Duodenal mucosa (tissue), 2 donors: ENCODE measurements at regions not wholly inside any gene's neighbourhood (a gene's known extent, or its start where the extent isn't known, plus 50 kb on each side); places are given as distances from the start of the nearest gene placed in this dataset.
A peak's percentile ranks its signal among the peaks of the same experiment; 100 is the strongest.

Source experiments
- H3K27ac ChIP-seq: one replicate; pipeline ENCODE4 v1.7.0; 2013; ENCODE audit warnings: low read depth, low read length
- H3K27me3 ChIP-seq, 2 donors: one replicate each; pipeline ENCODE4 v1.7.0; 2013; ENCODE audit warnings: low read length in 2 of 2, control low read depth in 1 of 2; ENCODE audit not compliant: insufficient read depth in 2 of 2, control insufficient read depth in 1 of 2
- H3K36me3 ChIP-seq, 2 donors: one replicate each; pipeline ENCODE4 v1.7.0; 2013; ENCODE audit warnings: low read length in 2 of 2, control low read depth in 1 of 2; ENCODE audit not compliant: insufficient read depth in 2 of 2, control insufficient read depth in 1 of 2
- H3K4me1 ChIP-seq, 2 donors: one replicate each; pipeline ENCODE4 v1.7.0; 2013; ENCODE audit warnings: low read length in 2 of 2, control low read depth in 1 of 2; ENCODE audit not compliant: insufficient read depth in 2 of 2, control insufficient read depth in 1 of 2
- H3K4me3 ChIP-seq, 2 donors: one replicate each; pipeline ENCODE4 v1.7.0; 2013; ENCODE audit warnings: low read length in 2 of 2, low read depth in 1 of 2
- H3K9ac ChIP-seq, 2 donors: one replicate each; pipeline ENCODE4 v1.7.0; 2013; ENCODE audit warnings: low read length in 2 of 2, low read depth in 1 of 2
- H3K9me3 ChIP-seq, 2 donors: one replicate each; pipeline ENCODE4 v1.7.0; 2013; ENCODE audit warnings: low read length in 2 of 2, control low read depth in 1 of 2; ENCODE audit not compliant: control insufficient read depth in 1 of 2

GRCh38 chr6:849075-849506 lies 156.2 kb upstream of the EXOC2 start:
- Histone ChIP-seq H3K9me3 (no peaks in the 10 kb centered on the region), H3K27ac (no peak overlapping the region), H3K4me3 (no peak overlapping the region), H3K9ac (no peak overlapping the region), H3K4me1 (no peaks in the 10 kb centered on the region), H3K27me3 (no peaks in the 10 kb centered on the region), H3K36me3 (no peaks in the 10 kb centered on the region)

- H3K27ac ChIP-seq, result no peak overlapping the region
- no peaks in the 10 kb centered on the region for H3K27me3 ChIP-seq
- H3K9ac ChIP-seq, result no peak overlapping the region
- no peaks in the 10 kb centered on the region for H3K9me3 ChIP-seq
- H3K4me1 ChIP-seq, result peaks cover 0 to 3% of the 10 kb centered on the region in 2 donors
- H3K36me3 ChIP-seq, result no peaks in the 10 kb centered on the region
- H3K4me3 ChIP-seq, result no peak overlapping the region
Measured at GRCh38 chr6:845566-845965, 152.6 kb upstream of the EXOC2 start.

- H3K4me3 ChIP-seq, result no peak overlapping the region
- no peaks in the 10 kb centered on the region for H3K27me3 ChIP-seq
- no peaks in the 10 kb centered on the region for H3K9me3 ChIP-seq
- H3K9ac ChIP-seq, result no peak overlapping the region
- no peaks in the 10 kb centered on the region for H3K36me3 ChIP-seq
- H3K4me1 ChIP-seq, result peaks cover 0 to 3% of the 10 kb centered on the region in 2 donors
- H3K27ac ChIP-seq, result no peak overlapping the region
Measured at GRCh38 chr6:845101-845500, 152.2 kb upstream of the EXOC2 start.

GRCh38 chr6:842141-842540 lies 149.2 kb upstream of the EXOC2 start:
- no peak overlapping the region for H3K4me3 ChIP-seq
- H3K27ac ChIP-seq, result no peak overlapping the region
- no peak overlapping the region for H3K9ac ChIP-seq
- H3K9me3 ChIP-seq, result peaks cover 0 to 2% of the 10 kb centered on the region in 2 donors
- H3K36me3 ChIP-seq, result no peaks in the 10 kb centered on the region
- peaks cover 0 to 3% of the 10 kb centered on the region in 2 donors for H3K4me1 ChIP-seq
- H3K27me3 ChIP-seq, result no peaks in the 10 kb centered on the region

GRCh38 chr6:841569-841968 lies 148.6 kb upstream of the EXOC2 start:
- Histone ChIP-seq H3K4me1 (peaks cover 1 to 3% of the 10 kb centered on the region in 2 donors), H3K27me3 (no peaks in the 10 kb centered on the region), H3K9ac (no peak overlapping the region), H3K4me3 (no peak overlapping the region), H3K9me3 (peaks cover 0 to 2% of the 10 kb centered on the region in 2 donors), H3K36me3 (no peaks in the 10 kb centered on the region), H3K27ac (no peak overlapping the region)

GRCh38 chr6:839201-839600 lies 146.3 kb upstream of the EXOC2 start:
- Histone ChIP-seq H3K9ac (no peak overlapping the region), H3K36me3 (no peaks in the 10 kb centered on the region), H3K9me3 (peaks cover 0 to 2% of the 10 kb centered on the region in 2 donors), H3K27ac (no peak overlapping the region), H3K27me3 (no peaks in the 10 kb centered on the region), H3K4me1 (peaks cover 9 to 17% of the 10 kb centered on the region in 2 donors), H3K4me3 (no peak overlapping the region)

- Histone ChIP-seq H3K27ac (no peak overlapping the region), H3K4me3 (no peak overlapping the region), H3K9me3 (peaks cover 0 to 2% of the 10 kb centered on the region in 2 donors), H3K9ac (no peak overlapping the region), H3K4me1 (peaks cover 6 to 17% of the 10 kb centered on the region in 2 donors), H3K27me3 (no peaks in the 10 kb centered on the region), H3K36me3 (no peaks in the 10 kb centered on the region)
Measured at GRCh38 chr6:837380-837779, 144.4 kb upstream of the EXOC2 start.

GRCh38 chr6:836276-836853 lies 143.4 kb upstream of the EXOC2 start:
- H3K9ac ChIP-seq, result no peak overlapping the region
- peak overlapping the region in 1 of 2 donors; percentile 3 for H3K4me3 ChIP-seq
- H3K27ac ChIP-seq, result no peak overlapping the region
- no peaks in the 10 kb centered on the region for H3K27me3 ChIP-seq
- peaks cover 0 to 2% of the 10 kb centered on the region in 2 donors for H3K9me3 ChIP-seq
- H3K36me3 ChIP-seq, result no peaks in the 10 kb centered on the region
- peaks cover 6 to 17% of the 10 kb centered on the region in 2 donors for H3K4me1 ChIP-seq

- Histone ChIP-seq H3K9ac (no peak overlapping the region), H3K4me1 (peaks cover 6 to 17% of the 10 kb centered on the region in 2 donors), H3K4me3 (peak overlapping the region in 1 of 2 donors; percentile 3), H3K27ac (no peak overlapping the region), H3K27me3 (no peaks in the 10 kb centered on the region), H3K9me3 (peaks cover 0 to 2% of the 10 kb centered on the region in 2 donors), H3K36me3 (no peaks in the 10 kb centered on the region)
Measured at GRCh38 chr6:835476-836160, 142.7 kb upstream of the EXOC2 start.

- H3K9ac ChIP-seq, result no peak overlapping the region
Measured at GRCh38 chr6:834866-835265, 141.9 kb upstream of the EXOC2 start.

More at GRCh38 chr6:834866-835265, 141.9 kb upstream of the EXOC2 start:
- H3K27me3 ChIP-seq, result no peaks in the 10 kb centered on the region
- H3K36me3 ChIP-seq, result no peaks in the 10 kb centered on the region
- peaks cover 0 to 1% of the 10 kb centered on the region in 2 donors for H3K9me3 ChIP-seq
- peaks cover 6 to 17% of the 10 kb centered on the region in 2 donors for H3K4me1 ChIP-seq
- no peak overlapping the region for H3K27ac ChIP-seq
- H3K4me3 ChIP-seq, result no peak overlapping the region
